Mesenchymal stem cell (in vitro differentiated cells and primary cell): ENCODE measurements at regions not wholly inside any gene's neighbourhood (a gene's known extent, or its start where the extent isn't known, plus 50 kb on each side); places are given as distances from the start of the nearest gene placed in this dataset.

Experiments used
- DNase-seq: peaks from one replicate; pipeline ENCODE4 v3.0.0-alpha.2; 2013
- H2AFZ ChIP-seq: one replicate; pipeline ENCODE4 v1.6.1; 2013; ENCODE audit warnings: low read depth, mild to moderate bottlenecking, control low read depth, inconsistent platforms, low read length, moderate library complexity
- H2AK5ac ChIP-seq: 2 replicates; pipeline ENCODE4 v1.6.1; 2013; ENCODE audit warnings: low read length, moderate library complexity, mild to moderate bottlenecking, inconsistent platforms; ENCODE audit not compliant: severe bottlenecking
- H2BK120ac ChIP-seq: one replicate; pipeline ENCODE4 v1.6.1; 2013; ENCODE audit warnings: low read depth, mild to moderate bottlenecking, inconsistent platforms, low read length, moderate library complexity
- H2BK12ac ChIP-seq, 2 experiments: one replicate each; pipeline ENCODE4 v1.6.1; 2013; ENCODE audit warnings: inconsistent platforms in 2 of 2, low read length in 2 of 2, mild to moderate bottlenecking in 2 of 2, moderate library complexity in 2 of 2, control low read depth in 1 of 2
- H2BK15ac ChIP-seq: one replicate; pipeline ENCODE4 v1.6.1; 2013; ENCODE audit warnings: mild to moderate bottlenecking, low read depth, inconsistent platforms; ENCODE audit not compliant: poor library complexity, severe bottlenecking
- H2BK5ac ChIP-seq: 2 replicates; pipeline ENCODE4 v1.6.1; 2013; ENCODE audit warnings: low read depth, mild to moderate bottlenecking, low read length, control low read depth, inconsistent platforms; ENCODE audit not compliant: poor library complexity, severe bottlenecking
- H3K14ac ChIP-seq, 2 experiments: one replicate each; pipeline ENCODE4 v1.6.1; 2013; ENCODE audit warnings: inconsistent platforms in 2 of 2, low read length in 2 of 2, control low read depth in 1 of 2, mild to moderate bottlenecking in 1 of 2, moderate library complexity in 1 of 2
- H3K18ac ChIP-seq, 2 experiments: one replicate each; pipeline ENCODE4 v1.6.1; 2013; ENCODE audit warnings: inconsistent platforms in 2 of 2, low read length in 2 of 2, control low read depth in 1 of 2, low read depth in 1 of 2, mild to moderate bottlenecking in 1 of 2
- H3K23ac ChIP-seq, 2 experiments: one replicate each; pipeline ENCODE4 v1.6.1; 2013; ENCODE audit warnings: inconsistent platforms in 2 of 2, low read length in 2 of 2, mild to moderate bottlenecking in 2 of 2, moderate library complexity in 2 of 2, control low read depth in 1 of 2
- H3K27ac ChIP-seq: 2 replicates; pipeline ENCODE4 v1.5.1; 2013; ENCODE audit warnings: mild to moderate bottlenecking, moderate library complexity, low read length, control low read depth, inconsistent platforms; ENCODE audit not compliant: poor library complexity, severe bottlenecking
- H3K27me3 ChIP-seq, 2 experiments: 2 replicates each; pipeline versions ENCODE4 v1.6.1 to v1.7.0; 2013; ENCODE audit warnings: low read length in 2 of 2, mild to moderate bottlenecking in 2 of 2, moderate library complexity in 2 of 2, control low read depth in 1 of 2, inconsistent platforms in 1 of 2; ENCODE audit not compliant: control insufficient read depth in 1 of 2, insufficient read depth in 1 of 2
- H3K36me3 ChIP-seq, 2 experiments: 2 replicates each; pipeline versions ENCODE4 v1.6.1 to v1.7.0; 2013; ENCODE audit warnings: low read length in 2 of 2, control low read depth in 1 of 2, inconsistent platforms in 1 of 2, low read depth in 1 of 2, mild to moderate bottlenecking in 1 of 2; ENCODE audit not compliant: insufficient read depth in 2 of 2, control insufficient read depth in 1 of 2
- H3K4ac ChIP-seq, 2 experiments: one replicate each; pipeline ENCODE4 v1.6.1; 2013; ENCODE audit warnings: inconsistent platforms in 2 of 2, low read length in 2 of 2, mild to moderate bottlenecking in 2 of 2, moderate library complexity in 2 of 2, control low read depth in 1 of 2, low read depth in 1 of 2
- H3K4me1 ChIP-seq: 2 replicates; pipeline ENCODE4 v1.6.1; 2013; ENCODE audit warnings: low read depth, low read length, control low read depth; ENCODE audit not compliant: control insufficient read depth, insufficient read depth
- H3K4me2 ChIP-seq: 2 replicates; pipeline ENCODE4 v1.6.1; 2013; ENCODE audit warnings: low read length, mild to moderate bottlenecking, inconsistent platforms; ENCODE audit not compliant: poor library complexity, severe bottlenecking
- H3K4me3 ChIP-seq, 2 experiments: 2 replicates each; pipeline versions ENCODE4 v1.5.1 to v1.7.0; 2013; ENCODE audit warnings: low read length in 2 of 2, mild to moderate bottlenecking in 2 of 2, control low read depth in 1 of 2, low read depth in 1 of 2; ENCODE audit not compliant: insufficient read depth in 1 of 2
- H3K79me1 ChIP-seq: replicated peaks from 2 replicates; pipeline ENCODE4 v1.6.1; 2013; ENCODE audit warnings: mild to moderate bottlenecking, control low read depth, low read length, inconsistent platforms; ENCODE audit not compliant: poor library complexity, severe bottlenecking
- H3K9ac ChIP-seq: 2 replicates; pipeline ENCODE4 v1.7.0; 2013; ENCODE audit warnings: mild to moderate bottlenecking, low read length, moderate library complexity
- H3K9me3 ChIP-seq: 2 replicates; pipeline ENCODE4 v1.7.0; 2013; ENCODE audit warnings: mild to moderate bottlenecking, low read length; ENCODE audit not compliant: control insufficient read depth
- H4K8ac ChIP-seq: one replicate; pipeline ENCODE4 v1.6.1; 2013; ENCODE audit warnings: inconsistent platforms, mild to moderate bottlenecking, low read length, moderate library complexity
- H4K91ac ChIP-seq: one replicate; pipeline ENCODE4 v1.6.1; 2013; ENCODE audit warnings: mild to moderate bottlenecking, low read length, inconsistent platforms
- WGBS: methylation state at CpG from one replicate; pipeline ENCODE4 v1.1.7; 2013; ENCODE audit warnings: mixed read lengths; 5-methylcytosine and 5-hydroxymethylcytosine counted together

GRCh38 chr14:49463146-49463545 lies 123.0 kb downstream of the RPS29 start:
- H3K4me3 ChIP-seq = no peak overlapping the region
- no peak overlapping the region for H3K27ac ChIP-seq
- no peak overlapping the region for H3K14ac ChIP-seq
- no peak for DNase-seq
- no peak overlapping the region for H2AK5ac ChIP-seq
- no peaks in the 10 kb centered on the region for H3K79me1 ChIP-seq
- no peaks in the 10 kb centered on the region for H3K4me1 ChIP-seq
- H3K18ac ChIP-seq = no peak overlapping the region
- no peak overlapping the region for H3K9ac ChIP-seq
- H3K23ac ChIP-seq = no peak overlapping the region
- H4K91ac ChIP-seq = no peak overlapping the region
- peaks cover 6 to 23% of the 10 kb centered on the region in 2 experiments for H3K27me3 ChIP-seq
- H2AFZ ChIP-seq = no peak overlapping the region
- WGBS = 86% methylated on average over 1 of the region's 1 CpG
- no peaks in the 10 kb centered on the region for H3K36me3 ChIP-seq
- H3K4ac ChIP-seq = no peak overlapping the region
- H2BK15ac ChIP-seq = no peak overlapping the region
- H3K9me3 ChIP-seq = no peaks in the 10 kb centered on the region
- no peak overlapping the region for H2BK120ac ChIP-seq
- no peak overlapping the region for H4K8ac ChIP-seq
- no peak overlapping the region for H2BK5ac ChIP-seq
- no peak overlapping the region for H3K4me2 ChIP-seq
- no peak overlapping the region for H2BK12ac ChIP-seq

GRCh38 chr14:49461529-49462401 lies 124.4 kb downstream of the RPS29 start:
- no peaks in the 10 kb centered on the region for H3K79me1 ChIP-seq

GRCh38 chr14:49460662-49461061 lies 125.5 kb downstream of the RPS29 start:
- H3K18ac ChIP-seq = no peak overlapping the region
- no peak overlapping the region for H2BK5ac ChIP-seq
- peaks cover 12 to 23% of the 10 kb centered on the region in 2 experiments for H3K27me3 ChIP-seq
- no peak overlapping the region for H3K4me2 ChIP-seq
- H2BK120ac ChIP-seq = no peak overlapping the region
- no peak overlapping the region for H3K4me3 ChIP-seq
- H2AK5ac ChIP-seq = no peak overlapping the region
- H2BK12ac ChIP-seq = no peak overlapping the region
- H2BK15ac ChIP-seq = no peak overlapping the region
- H3K9ac ChIP-seq = no peak overlapping the region
- no peak overlapping the region for H3K4ac ChIP-seq
- no peak overlapping the region for H3K23ac ChIP-seq
- no peak for DNase-seq
- no peak overlapping the region for H4K8ac ChIP-seq
- no peaks in the 10 kb centered on the region for H3K79me1 ChIP-seq
- H3K9me3 ChIP-seq = no peaks in the 10 kb centered on the region
- no peak overlapping the region for H4K91ac ChIP-seq
- H3K14ac ChIP-seq = no peak overlapping the region
- WGBS = 89% methylated on average over 1 of the region's 2 CpGs
- no peak overlapping the region for H3K27ac ChIP-seq
- H3K36me3 ChIP-seq = no peaks in the 10 kb centered on the region
- no peaks in the 10 kb centered on the region for H3K4me1 ChIP-seq
- no peak overlapping the region for H2AFZ ChIP-seq

More at GRCh38 chr14:49461529-49462401, 124.4 kb downstream of the RPS29 start:
- Histone ChIP-seq H3K9ac (no peak overlapping the region), H3K9me3 (no peaks in the 10 kb centered on the region), H2BK15ac (no peak overlapping the region), H3K4me3 (no peak overlapping the region), H3K36me3 (no peaks in the 10 kb centered on the region), H3K27ac (no peak overlapping the region), H4K91ac (no peak overlapping the region), H2AFZ (no peak overlapping the region), H2BK120ac (no peak overlapping the region), H4K8ac (no peak overlapping the region), H3K18ac (no peak overlapping the region), H3K27me3 (peaks cover 9 to 23% of the 10 kb centered on the region in 2 experiments), H2BK5ac (no peak overlapping the region), H2AK5ac (no peak overlapping the region), H3K4me1 (no peaks in the 10 kb centered on the region), H2BK12ac (no peak overlapping the region), H3K4me2 (no peak overlapping the region), H3K23ac (no peak overlapping the region), H3K14ac (no peak overlapping the region), H3K4ac (no peak overlapping the region)
- no CpG with 5 or more reads among the region's 2 CpGs for WGBS
- DNase-seq = peak; percentile 77

GRCh38 chr14:49456589-49456988 lies 129.6 kb downstream of the RPS29 start:
- H3K36me3 ChIP-seq = no peaks in the 10 kb centered on the region
- no peak overlapping the region for H4K91ac ChIP-seq
- DNase-seq = no peak
- H3K4me3 ChIP-seq = no peak overlapping the region
- no peak overlapping the region for H3K18ac ChIP-seq
- no peak overlapping the region for H2BK12ac ChIP-seq
- no peak overlapping the region for H3K23ac ChIP-seq
- H2AFZ ChIP-seq = no peak overlapping the region
- H2BK5ac ChIP-seq = no peak overlapping the region
- H3K14ac ChIP-seq = no peak overlapping the region
- H3K4me2 ChIP-seq = no peak overlapping the region
- no peaks in the 10 kb centered on the region for H3K4me1 ChIP-seq
- H3K27ac ChIP-seq = no peak overlapping the region
- no CpG with 5 or more reads among the region's 2 CpGs for WGBS
- H3K9me3 ChIP-seq = no peaks in the 10 kb centered on the region
- no peak overlapping the region for H2AK5ac ChIP-seq
- H4K8ac ChIP-seq = no peak overlapping the region
- H3K27me3 ChIP-seq = peaks cover 7 to 12% of the 10 kb centered on the region in 2 experiments
- no peak overlapping the region for H2BK15ac ChIP-seq
- H3K79me1 ChIP-seq = no peaks in the 10 kb centered on the region
- no peak overlapping the region for H3K9ac ChIP-seq
- no peak overlapping the region for H3K4ac ChIP-seq
- no peak overlapping the region for H2BK120ac ChIP-seq
